ENCODE measurements at regions not wholly inside any gene's neighbourhood (a gene's known extent, or its start where the extent isn't known, plus 50 kb on each side); places are given as distances from the start of the nearest gene placed in this dataset.

DNA sequence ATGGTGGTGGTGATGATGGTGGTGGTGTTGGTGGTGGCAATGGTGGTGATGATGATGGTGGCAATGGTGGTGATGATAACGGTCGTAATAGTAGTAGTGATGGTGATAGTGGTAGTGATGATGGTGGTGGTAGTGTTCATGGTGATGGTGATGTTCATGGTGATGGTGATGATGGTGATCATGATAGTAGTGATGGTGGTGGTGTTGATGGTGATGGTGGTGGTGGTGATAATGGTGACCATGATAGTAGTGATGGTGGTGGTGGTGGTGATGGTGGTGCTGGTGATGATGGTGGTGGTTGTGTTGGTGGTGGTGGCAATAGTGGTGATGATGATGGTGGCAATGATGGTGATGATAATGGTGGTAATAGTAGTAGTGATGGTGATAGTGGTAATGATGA lies 68.0 kb downstream of the SOX9 start:
- Histone ChIP-seq H2AFZ (ENCODE audit: low read length) (no peak overlapping the region), H3K79me2 (ENCODE audit: control insufficient read depth, insufficient read depth, low read length) (no peaks in the 10 kb centered on the region), H3K9me3 (ENCODE audit: control insufficient read depth, insufficient read depth, low read depth, low read length) (no peaks in the 10 kb centered on the region), H3K27ac (ENCODE audit: insufficient read depth, low read length) (no peak overlapping the region), H3K4me2 (ENCODE audit: extremely low read depth, insufficient read depth, low read length) (no peak overlapping the region), H3K4me1 (ENCODE audit: control insufficient read depth, extremely low read depth, insufficient read depth, low read length) (peaks cover 10% of the 10 kb centered on the region), H3K27me3 (ENCODE audit: control insufficient read depth, insufficient read depth, low read length) (no peaks in the 10 kb centered on the region), H3K36me3 (ENCODE audit: control insufficient read depth, insufficient read depth, low read length) (no peaks in the 10 kb centered on the region), H3K4me3 (replicated peaks in 1 of 4; ENCODE audit: control extremely low read depth in 1 of 4, insufficient read depth in 1 of 4, low read depth in 3 of 4, low read length in 4 of 4) (no peak overlapping the region), H4K20me1 (ENCODE audit: control insufficient read depth, extremely low read depth, insufficient read depth, low read length) (no peaks in the 10 kb centered on the region), H3K9ac (ENCODE audit: insufficient read depth, low read length) (no peak overlapping the region)
- TF ChIP-seq EZH2 (IDR thresholded peaks at IDR 0.05; ENCODE audit: low read length, missing control alignments), result no peak
- TF ChIP-seq, protein P1, sequence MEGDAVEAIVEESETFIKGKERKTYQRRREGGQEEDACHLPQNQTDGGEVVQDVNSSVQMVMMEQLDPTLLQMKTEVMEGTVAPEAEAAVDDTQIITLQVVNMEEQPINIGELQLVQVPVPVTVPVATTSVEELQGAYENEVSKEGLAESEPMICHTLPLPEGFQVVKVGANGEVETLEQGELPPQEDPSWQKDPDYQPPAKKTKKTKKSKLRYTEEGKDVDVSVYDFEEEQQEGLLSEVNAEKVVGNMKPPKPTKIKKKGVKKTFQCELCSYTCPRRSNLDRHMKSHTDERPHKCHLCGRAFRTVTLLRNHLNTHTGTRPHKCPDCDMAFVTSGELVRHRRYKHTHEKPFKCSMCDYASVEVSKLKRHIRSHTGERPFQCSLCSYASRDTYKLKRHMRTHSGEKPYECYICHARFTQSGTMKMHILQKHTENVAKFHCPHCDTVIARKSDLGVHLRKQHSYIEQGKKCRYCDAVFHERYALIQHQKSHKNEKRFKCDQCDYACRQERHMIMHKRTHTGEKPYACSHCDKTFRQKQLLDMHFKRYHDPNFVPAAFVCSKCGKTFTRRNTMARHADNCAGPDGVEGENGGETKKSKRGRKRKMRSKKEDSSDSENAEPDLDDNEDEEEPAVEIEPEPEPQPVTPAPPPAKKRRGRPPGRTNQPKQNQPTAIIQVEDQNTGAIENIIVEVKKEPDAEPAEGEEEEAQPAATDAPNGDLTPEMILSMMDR (conservative IDR thresholded peaks at IDR 0.05 in 1 of 2, IDR thresholded peaks at IDR 0.05 in 1 of 2; ENCODE audit: low read depth in 1 of 2, low read length in 2 of 2), result no peak
- DNase-seq (ENCODE audit: low read depth in 2 of 2), result no peak

DNA sequence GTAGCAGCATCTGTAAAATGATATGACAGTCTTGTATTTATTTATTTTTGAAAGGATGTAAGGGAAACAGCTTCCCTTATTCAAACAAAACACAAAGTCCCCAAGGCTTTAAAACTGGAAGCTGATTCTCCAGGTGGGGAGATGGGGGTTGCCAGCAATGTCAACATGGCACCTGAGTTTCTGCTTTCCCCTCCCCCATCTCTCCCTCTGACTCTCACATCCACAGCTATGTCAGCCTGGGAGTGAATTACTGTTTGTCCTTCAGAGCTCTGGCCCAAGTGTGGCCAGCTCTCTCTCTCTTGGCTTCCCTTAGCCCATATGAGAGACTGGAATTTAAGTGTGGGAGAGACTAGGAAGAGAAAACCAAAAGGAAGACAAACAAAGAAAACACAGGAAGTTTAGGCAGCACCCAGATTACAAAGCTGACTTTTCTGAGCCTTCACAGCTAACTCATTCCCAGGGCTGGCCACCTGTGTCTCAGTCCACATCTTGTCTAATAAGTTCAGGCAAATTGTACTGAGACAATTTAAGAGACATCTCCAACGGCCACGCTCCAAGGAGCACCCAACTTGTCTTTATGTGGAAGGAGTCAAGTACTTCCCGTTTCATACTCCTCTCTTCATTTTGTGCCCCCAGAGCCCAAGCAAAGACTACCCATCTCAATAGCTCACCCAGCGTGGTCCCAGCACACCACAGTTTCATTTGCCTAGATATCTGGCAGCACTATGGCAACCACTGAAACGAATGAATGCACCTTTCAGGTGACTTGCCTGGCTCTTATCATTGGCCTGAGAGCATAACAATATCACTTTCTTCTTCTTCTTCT lies 69.2 kb downstream of the SOX9 start:
- H3K9ac ChIP-seq (ENCODE audit: insufficient read depth, low read length), result no peak overlapping the region
- TF ChIP-seq, protein P1 (conservative IDR thresholded peaks at IDR 0.05 in 1 of 2, IDR thresholded peaks at IDR 0.05 in 1 of 2; ENCODE audit: low read depth in 1 of 2, low read length in 2 of 2), result no peak
- TF ChIP-seq EZH2 (IDR thresholded peaks at IDR 0.05; ENCODE audit: low read length, missing control alignments), result no peak
- H3K4me2 ChIP-seq (ENCODE audit: extremely low read depth, insufficient read depth, low read length), result no peak overlapping the region
- H3K9me3 ChIP-seq (ENCODE audit: control insufficient read depth, insufficient read depth, low read depth, low read length), result no peaks in the 10 kb centered on the region
- no peak overlapping the region for H3K27ac ChIP-seq (ENCODE audit: insufficient read depth, low read length)
- no peaks in the 10 kb centered on the region for H3K79me2 ChIP-seq (ENCODE audit: control insufficient read depth, insufficient read depth, low read length)
- no peaks in the 10 kb centered on the region for H3K36me3 ChIP-seq (ENCODE audit: control insufficient read depth, insufficient read depth, low read length)
- peaks cover 10% of the 10 kb centered on the region for H3K4me1 ChIP-seq (ENCODE audit: control insufficient read depth, extremely low read depth, insufficient read depth, low read length)
- no peak overlapping the region for H3K4me3 ChIP-seq (replicated peaks in 1 of 4; ENCODE audit: control extremely low read depth in 1 of 4, insufficient read depth in 1 of 4, low read depth in 3 of 4, low read length in 4 of 4)
- H3K27me3 ChIP-seq (ENCODE audit: control insufficient read depth, insufficient read depth, low read length), result no peaks in the 10 kb centered on the region
- peak in 1 of 2 donors; percentile 61 for DNase-seq (ENCODE audit: low read depth in 2 of 2)
- no peaks in the 10 kb centered on the region for H4K20me1 ChIP-seq (ENCODE audit: control insufficient read depth, extremely low read depth, insufficient read depth, low read length)
- H2AFZ ChIP-seq (ENCODE audit: low read length), result no peak overlapping the region

DNA sequence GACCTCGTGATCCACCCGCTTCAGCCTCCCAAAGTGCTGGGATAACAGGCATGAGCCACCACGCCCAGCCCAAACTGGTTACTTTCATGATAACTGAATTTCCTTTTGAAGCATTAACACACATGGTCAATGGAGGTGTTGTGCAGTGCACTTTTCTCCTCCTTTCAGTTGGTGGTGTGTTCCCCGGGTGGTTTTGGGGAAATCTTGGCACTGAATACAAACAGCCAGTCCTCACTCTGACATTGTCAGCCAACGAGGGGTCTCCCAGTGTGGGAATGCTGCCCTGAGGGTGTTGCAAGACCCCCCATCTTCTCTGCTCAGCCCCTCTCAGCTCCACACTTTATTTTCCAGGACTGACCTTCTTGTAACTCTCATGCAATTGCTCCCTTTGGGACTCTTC lies 70.5 kb downstream of the SOX9 start:
- H4K20me1 ChIP-seq (ENCODE audit: control insufficient read depth, extremely low read depth, insufficient read depth, low read length), result no peaks in the 10 kb centered on the region
- H3K27me3 ChIP-seq (ENCODE audit: control insufficient read depth, insufficient read depth, low read length), result no peaks in the 10 kb centered on the region
- peaks cover 10% of the 10 kb centered on the region for H3K4me1 ChIP-seq (ENCODE audit: control insufficient read depth, extremely low read depth, insufficient read depth, low read length)
- DNase-seq (ENCODE audit: low read depth in 2 of 2), result no peak
- no peak overlapping the region for H3K4me3 ChIP-seq (replicated peaks in 1 of 4; ENCODE audit: control extremely low read depth in 1 of 4, insufficient read depth in 1 of 4, low read depth in 3 of 4, low read length in 4 of 4)
- TF ChIP-seq EZH2 (IDR thresholded peaks at IDR 0.05; ENCODE audit: low read length, missing control alignments), result no peak
- TF ChIP-seq, protein P1 (conservative IDR thresholded peaks at IDR 0.05 in 1 of 2, IDR thresholded peaks at IDR 0.05 in 1 of 2; ENCODE audit: low read depth in 1 of 2, low read length in 2 of 2), result no peak
- H2AFZ ChIP-seq (ENCODE audit: low read length), result no peak overlapping the region
- no peaks in the 10 kb centered on the region for H3K79me2 ChIP-seq (ENCODE audit: control insufficient read depth, insufficient read depth, low read length)
- no peak overlapping the region for H3K4me2 ChIP-seq (ENCODE audit: extremely low read depth, insufficient read depth, low read length)
- no peaks in the 10 kb centered on the region for H3K9me3 ChIP-seq (ENCODE audit: control insufficient read depth, insufficient read depth, low read depth, low read length)
- H3K27ac ChIP-seq (ENCODE audit: insufficient read depth, low read length), result no peak overlapping the region
- H3K9ac ChIP-seq (ENCODE audit: insufficient read depth, low read length), result no peak overlapping the region
- H3K36me3 ChIP-seq (ENCODE audit: control insufficient read depth, insufficient read depth, low read length), result no peaks in the 10 kb centered on the region

All from fibroblast of lung (primary cell).